HS-27A (cell line): ENCODE measurements at regions not wholly inside any gene's neighbourhood (a gene's known extent, or its start where the extent isn't known, plus 50 kb on each side); places are given as distances from the start of the nearest gene placed in this dataset.
"Not testable (repeated sequence)": the region's sequence is repeated elsewhere in the genome, so short reads cannot be mapped to it uniquely, and the experiment has no call there.

ENCODE experiments used
- DNase-seq: peaks from one replicate; pipeline ENCODE4 v3.0.0-alpha.2; 2012; ENCODE audit warnings: low read depth, missing footprints

DNA sequence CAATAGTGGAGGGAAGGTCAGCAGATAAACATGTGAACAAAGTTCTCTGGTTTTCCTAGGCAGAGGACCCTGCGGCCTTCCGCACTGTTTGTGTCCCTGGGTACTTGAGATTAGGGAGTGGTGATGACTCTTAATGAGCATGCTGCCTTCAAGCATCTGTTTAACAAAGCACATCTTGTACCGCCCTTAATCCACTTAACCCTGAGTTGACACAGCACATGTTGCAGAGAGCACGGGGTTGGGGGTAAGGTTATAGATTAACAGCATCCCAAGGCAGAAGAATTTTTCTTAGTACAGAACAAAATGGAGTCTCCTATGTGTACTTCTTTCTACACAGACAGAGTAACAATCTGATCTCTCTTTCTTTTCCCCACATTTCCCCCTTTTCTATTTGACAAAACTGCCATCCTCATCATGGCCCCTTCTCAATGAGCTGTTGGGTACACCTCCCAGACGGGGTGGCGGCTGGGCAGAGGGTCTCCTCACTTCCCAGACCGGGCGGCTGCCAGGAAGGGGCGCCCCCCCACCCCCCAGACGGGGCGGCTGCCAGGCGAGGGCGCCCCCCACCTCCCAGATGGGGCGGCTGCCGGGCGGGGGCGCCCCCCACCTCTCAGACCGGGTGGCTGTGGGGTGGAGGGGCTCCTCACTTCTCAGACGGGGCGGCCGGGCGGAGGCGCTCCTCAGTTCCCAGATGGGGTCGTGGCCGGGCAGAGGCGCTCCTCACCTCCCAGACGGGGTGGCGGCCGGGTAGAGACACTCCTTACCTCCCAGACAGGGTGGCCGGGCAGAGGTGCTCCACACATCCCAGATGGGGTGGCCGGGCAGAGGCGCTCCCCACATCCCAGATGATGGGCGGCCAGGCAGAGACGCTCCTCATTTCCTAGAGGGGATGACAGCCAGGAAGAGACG lies 361.6 kb upstream of the SGO1 start:
- not testable (repeated sequence) for DNase-seq

DNA sequence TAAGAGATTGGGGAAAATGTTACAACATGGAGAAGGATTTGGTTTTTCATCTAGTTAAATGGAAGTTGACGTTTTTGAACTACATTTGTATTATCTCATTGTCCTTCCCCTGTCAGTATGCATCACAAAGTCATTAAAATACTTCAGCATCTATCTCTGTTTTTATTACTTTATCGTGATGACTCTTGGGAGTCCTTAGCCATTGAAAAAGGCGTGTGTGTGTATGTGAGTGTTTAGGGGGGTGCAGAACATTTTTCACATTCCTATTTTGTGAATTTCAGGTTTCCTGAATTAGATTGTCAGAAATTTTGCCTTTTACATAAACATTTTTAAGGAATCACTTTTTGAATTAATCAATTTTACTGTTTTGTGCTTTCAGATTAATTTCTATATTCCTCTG lies 360.6 kb upstream of the SGO1 start:
- DNase-seq: peak; percentile 72

DNA sequence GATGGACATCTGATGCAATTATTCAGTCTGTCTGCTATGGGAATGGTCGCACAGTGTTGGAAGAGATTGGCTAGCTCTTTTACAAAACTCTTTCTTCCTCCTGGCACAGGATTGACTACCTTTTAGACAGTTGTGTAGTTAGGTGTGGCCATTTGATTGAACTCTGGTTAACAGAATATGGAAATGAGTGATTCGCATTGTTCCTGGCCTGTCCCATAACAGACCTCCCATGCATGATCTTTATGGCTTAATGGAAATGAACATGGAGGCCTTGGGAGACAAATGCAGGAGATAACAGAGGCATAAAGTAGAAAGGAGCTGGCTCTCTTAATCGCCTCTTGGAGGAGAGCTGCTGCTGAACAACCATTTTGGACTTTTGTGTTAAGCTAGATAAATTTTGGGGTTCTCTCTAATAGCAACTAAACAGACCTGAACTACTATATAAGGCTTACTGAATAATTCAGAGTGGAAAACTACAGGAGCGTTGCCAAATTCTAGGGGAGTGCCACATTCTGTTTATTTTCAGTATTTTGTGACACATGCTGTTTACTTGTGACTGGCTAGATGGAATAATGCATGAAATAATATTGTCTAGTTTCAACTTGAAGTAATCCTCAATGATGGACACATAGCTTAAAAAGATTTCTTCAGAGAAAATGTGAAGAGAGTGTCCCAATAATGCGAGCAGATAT lies 357.7 kb upstream of the SGO1 start:
- no peak for DNase-seq

GRCh38 chr3:20540066-20540465 lies 354.1 kb upstream of the SGO1 start:
- no peak for DNase-seq

- no peak for DNase-seq
These were observed 353.7 kb upstream of the SGO1 start for GRCh38 chr3:20539666-20540065.

- no peak for DNase-seq
These were observed 351.2 kb upstream of the SGO1 start for GRCh38 chr3:20537234-20537633.

DNA sequence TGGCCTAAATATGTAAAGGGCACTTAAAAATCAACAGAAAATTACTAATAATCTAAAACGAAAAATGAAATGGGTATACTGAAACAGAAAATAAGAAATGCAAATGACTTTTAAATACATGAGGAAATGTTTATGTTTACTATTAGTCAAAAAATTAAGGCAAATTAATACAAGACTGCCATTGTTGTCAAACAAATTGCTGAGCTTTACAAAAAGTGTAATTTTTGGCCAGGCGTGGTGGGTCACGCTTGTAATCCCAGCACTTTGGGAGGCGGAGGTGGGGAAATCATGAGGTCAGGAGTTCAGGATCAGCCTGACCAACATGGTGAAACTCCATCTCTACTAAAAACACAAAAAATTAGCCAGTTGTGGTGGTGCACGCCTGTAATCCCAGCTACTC lies 343.9 kb upstream of the SGO1 start:
- no peak for DNase-seq

GRCh38 chr3:20528180-20528770 lies 342.3 kb upstream of the SGO1 start:
- DNase-seq: no peak

DNA sequence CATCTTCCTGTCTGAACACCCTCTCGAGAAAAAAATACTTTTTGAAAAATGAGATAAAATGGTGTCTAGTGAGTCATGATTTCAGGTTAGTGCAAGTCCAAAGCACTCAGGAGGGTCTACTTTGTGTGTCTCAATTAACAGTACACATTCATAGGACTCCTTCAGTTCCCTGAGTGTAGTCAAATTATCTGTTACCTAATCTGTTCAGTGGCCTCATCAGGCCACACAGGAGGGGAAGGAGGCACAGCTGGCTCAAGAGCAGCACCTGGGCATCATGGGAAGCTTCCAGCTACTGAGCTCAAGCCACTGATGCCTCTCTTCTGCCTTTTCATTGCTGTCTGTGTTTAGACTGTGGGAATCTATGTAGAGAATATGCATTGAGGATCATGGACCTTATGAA lies 341.4 kb upstream of the SGO1 start:
- no peak for DNase-seq

- DNase-seq: no peak
These were observed 338.3 kb upstream of the SGO1 start for GRCh38 chr3:20524328-20524727.

DNA sequence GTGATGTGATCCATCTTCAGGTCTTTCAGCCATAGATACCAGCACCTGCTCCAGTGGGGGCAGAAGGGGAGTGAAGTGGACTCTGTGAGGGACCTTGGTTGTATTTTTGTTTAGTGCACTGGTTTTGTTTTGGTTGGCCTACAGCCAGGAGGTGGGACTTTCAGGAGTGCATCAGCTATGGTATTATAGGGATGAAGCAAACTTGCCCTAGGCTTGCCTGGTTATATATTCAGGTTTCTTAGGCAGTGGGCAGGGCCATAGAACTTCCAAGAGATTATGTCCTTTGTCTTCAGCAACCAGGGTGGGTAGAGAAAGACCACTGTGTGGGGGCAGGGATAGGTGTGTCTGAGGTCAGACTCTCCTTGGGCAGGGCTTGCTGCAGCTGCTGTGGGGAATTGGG lies 337.3 kb upstream of the SGO1 start:
- no peak for DNase-seq

DNA sequence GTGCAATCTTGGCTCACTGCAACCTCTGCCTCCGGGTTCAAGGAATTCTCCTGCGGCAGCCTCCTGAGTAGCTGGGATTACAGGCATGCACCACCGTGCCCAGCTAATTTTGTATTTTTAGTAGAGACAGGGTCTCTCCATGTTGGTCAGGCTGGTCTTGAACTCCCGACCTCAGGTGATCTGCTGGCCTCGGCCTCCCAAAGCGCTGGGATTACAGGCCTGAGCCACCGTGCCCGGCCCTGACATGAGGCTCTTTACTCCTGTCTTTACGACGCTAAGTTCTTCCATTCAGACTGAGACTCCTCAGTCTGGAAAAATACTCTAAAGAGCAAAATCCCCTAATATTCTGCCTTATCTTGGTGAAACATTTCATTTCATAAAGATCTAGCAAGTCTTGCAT lies 331.3 kb upstream of the SGO1 start:
- DNase-seq: not testable (repeated sequence)

- DNase-seq: no peak
These were observed 330.3 kb upstream of the SGO1 start for GRCh38 chr3:20516311-20516710.

DNA sequence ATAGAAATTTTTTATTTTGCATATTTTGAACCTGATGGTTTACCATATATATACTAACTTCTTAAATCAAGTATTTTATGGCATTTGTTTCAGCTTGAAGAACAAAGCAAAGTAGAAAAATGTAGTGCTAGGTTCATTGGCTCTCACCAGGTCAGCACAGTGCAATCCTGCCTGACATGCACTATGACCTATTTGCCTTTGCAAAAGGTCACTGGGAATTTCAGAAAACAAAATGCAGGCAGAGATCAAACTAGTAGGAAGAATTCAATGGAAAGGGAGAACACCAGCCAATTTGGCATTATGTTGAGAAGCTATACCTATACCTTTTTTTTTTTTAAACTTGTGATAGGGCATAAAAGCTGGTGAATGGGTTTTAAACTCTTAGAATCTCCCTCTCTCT lies 329.8 kb upstream of the SGO1 start:
- no peak for DNase-seq

GRCh38 chr3:20511863-20512505 lies 326.0 kb upstream of the SGO1 start:
- peak; percentile 72 for DNase-seq

DNA sequence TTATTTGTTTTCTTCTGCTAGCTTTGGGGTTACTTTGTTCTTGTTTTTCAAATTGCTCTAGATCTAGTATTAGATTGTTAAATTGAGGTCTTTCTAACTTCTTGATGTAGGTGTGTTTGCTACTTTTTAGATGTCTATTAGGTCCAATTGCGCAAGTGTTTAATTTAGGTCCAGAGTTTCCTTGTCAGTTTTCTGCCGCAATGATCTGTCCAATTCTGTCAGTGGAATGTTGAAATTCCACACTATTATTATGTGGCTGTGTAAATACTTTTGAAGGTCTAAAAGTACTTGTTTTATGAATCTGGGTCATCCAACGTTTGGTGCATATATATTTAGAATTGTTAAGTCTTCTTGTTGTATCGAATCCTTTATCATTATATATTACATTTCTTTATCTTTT lies 324.4 kb upstream of the SGO1 start:
- no peak for DNase-seq

DNA sequence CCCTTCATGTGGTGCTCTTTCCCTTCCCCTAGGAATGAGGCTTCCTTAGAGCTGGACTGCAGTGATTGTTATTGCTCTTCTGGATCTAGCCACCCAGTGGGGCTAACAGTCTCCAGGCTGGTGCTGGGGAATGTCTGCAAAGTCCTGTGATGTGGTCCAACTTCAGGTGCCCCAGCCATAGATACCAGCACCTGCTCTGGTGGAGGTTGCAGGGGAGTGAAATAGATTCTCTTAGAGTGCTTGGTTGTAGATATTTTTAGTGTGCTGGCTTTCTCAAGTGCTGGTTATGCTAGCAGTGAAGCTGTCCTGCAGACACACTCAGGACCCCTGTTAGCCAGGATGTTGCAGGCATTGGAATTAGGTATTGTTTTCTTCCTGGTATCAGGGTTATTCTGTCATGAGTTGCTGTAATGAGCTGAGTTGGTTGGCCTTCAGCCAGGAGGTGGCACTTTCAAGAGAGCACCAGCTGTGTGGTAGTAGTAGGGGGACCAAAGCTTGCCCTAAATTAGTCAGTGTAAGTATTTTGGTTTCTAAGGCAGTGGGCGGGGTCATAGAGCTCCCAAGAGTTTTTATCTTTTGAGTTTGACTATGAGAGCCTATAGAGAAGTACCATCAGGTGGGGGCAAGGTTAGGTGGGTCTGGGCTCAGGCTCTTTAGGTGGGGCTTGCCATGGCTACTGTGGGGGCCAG lies 317.5 kb upstream of the SGO1 start:
- DNase-seq: no peak

DNA sequence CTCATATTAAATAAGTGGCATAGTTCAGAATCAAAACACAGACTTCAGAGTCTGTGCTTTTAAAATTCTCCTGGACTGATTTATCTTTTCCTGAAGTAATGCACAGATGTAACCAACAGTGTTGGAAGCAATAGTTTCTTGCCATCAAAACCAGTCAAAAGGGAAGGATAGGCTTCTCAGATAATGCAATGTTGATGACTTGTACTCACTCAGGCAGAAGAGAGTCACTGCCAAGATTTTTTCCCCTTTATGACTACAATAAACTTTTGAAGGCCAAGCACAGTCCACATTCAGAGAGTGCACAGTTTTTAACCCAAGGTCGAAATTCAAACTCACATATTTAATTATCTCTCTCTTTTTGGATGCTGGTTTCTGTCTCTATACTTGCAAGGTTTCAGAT lies 305.0 kb upstream of the SGO1 start:
- no peak for DNase-seq

GRCh38 chr3:20488151-20488550 lies 302.1 kb upstream of the SGO1 start:
- DNase-seq: no peak

DNA sequence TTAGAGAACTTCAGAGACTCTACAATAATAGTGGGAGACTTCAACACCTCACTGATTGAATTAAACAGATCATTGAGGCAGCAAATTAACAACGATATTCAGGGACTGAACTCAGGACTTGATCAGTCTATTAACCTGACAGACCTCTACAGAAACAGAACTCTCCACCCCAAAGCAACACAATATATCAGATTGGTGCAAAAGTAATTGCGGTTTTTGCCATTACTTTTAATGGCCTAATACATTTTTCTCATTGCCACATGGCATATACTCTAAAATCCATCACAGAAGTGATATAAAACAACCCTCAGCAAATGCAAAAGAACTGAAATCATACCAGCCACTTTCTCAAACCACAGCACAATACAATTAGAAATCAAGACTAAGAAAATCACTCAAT lies 298.1 kb upstream of the SGO1 start:
- no peak for DNase-seq

- DNase-seq: no peak
These were observed 296.3 kb upstream of the SGO1 start for GRCh38 chr3:20482350-20482749.

DNA sequence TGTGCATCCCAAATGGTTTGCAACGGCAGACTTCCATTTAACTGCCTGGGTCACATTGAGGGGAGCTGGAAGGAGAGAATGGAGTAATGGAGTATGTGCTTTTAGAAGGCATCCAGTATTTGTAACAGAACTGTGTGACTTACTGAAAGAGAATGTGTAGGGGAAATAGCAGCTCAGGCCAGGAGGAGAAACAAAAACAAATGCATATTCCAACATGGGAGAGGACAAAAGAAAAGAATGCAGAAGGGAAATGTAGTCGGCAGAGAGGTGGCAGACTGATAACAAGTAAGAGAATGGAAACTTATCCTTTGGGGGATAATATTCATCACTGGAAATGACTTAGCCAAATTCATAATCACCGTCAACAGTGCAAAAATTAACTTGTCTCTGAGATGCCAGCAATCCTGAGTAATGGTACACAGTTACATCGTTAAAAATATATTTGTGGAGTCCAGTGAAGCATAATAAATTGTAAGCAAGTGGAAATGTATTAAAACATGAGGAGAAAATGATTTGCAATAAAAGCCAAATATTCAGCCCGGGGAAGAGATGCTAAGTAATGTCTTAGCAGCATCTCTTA lies 294.9 kb upstream of the SGO1 start:
- peak; percentile 26 for DNase-seq
